AG09319 (cell line): ENCODE measurements at regions not wholly inside any gene's neighbourhood (a gene's known extent, or its start where the extent isn't known, plus 50 kb on each side); places are given as distances from the start of the nearest gene placed in this dataset.
A peak's percentile ranks its signal among the peaks of the same experiment; 100 is the strongest.

Source experiments
- DNase-seq: peaks from one replicate; pipeline ENCODE4 v3.0.0-alpha.2; 2010; ENCODE audit warnings: low read depth; ENCODE audit errors: extremely low read depth
- CTCF ChIP-seq: IDR thresholded peaks from 2 replicates; pipeline ENCODE4 v1.5.1; 2011; ENCODE audit warnings: low read depth, mild to moderate bottlenecking, inconsistent platforms, low read length, moderate library complexity

GRCh38 chr5:30561771-30562170, 631.7 kb upstream of the CDH6 start:
- no peak for TF ChIP-seq CTCF
- DNase-seq = no peak

DNA sequence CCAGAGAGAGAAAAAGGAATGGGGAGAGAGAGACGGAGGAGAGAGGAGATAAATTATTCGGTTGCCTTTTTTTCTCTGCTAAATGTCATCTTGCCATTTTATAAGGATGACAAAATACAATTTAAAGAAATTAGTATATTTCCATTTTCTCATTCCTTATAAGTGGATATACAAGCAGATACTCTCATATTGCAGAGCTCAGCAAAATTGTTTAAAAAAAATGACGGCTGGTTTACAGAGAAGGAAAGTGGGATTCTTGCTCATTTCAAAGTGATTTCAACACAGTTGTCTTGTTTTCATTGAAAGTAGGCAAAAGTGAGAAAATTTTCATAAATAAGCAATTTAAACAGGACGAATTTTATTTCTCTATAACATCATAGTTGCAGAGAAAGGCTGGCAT, 641.9 kb upstream of the CDH6 start:
- no peak for DNase-seq
- TF ChIP-seq CTCF = no peak

GRCh38 chr5:30548580-30549305, 644.7 kb upstream of the CDH6 start:
- TF ChIP-seq CTCF = no peak
- no peak for DNase-seq

GRCh38 chr5:30540150-30540549, 653.3 kb upstream of the CDH6 start:
- no peak for DNase-seq
- no peak for TF ChIP-seq CTCF

DNA sequence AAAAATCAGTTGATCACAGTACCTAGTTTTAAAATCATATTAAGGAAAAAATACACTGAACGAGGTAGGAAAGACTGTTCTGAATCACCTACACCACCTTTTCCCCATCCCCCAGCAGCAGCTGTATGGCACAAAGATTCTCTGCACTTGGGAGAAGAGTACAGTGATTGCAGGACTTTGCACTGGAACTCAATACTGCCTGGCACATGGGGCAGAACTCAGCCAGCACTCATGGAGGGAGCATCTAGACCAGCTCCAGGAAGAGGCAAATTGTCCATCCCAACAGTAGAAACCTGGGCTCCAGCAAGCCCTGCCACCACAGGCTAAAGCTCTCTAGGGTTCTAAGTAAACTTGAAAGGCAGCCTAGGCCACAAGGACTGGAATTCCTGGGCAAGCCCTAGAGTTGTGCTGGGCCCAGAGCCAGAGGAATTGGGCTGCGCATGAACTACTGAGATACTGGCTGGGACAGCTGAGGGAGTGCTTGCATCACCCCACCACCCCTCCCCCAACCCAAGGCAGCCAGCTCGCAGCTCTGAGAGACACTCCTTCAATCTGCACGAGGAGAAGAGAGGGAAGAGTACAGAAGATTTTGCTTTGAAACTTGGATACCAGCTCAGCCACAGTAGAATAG, 654.4 kb upstream of the CDH6 start:
- TF ChIP-seq CTCF = no peak
- peak; percentile 3 for DNase-seq

DNA sequence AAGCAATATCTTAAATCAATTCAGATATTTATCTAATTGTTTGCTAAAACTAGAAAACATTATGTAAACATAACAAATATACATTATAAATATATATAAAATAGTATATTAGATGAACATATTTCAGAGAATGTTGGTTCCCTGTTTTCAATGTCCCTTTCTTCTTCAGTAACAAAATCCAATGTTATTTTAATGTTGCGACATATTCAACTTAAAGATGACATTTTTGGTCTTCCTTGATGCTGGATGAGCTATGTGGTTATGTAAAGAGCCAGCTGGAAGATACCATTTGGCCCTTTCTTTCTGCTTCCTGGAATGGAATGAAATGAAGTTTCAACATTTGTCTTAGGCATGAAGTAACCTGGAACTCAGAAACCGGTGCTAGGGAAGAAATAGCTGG, 668.1 kb upstream of the CDH6 start:
- no peak for DNase-seq
- no peak for TF ChIP-seq CTCF

DNA sequence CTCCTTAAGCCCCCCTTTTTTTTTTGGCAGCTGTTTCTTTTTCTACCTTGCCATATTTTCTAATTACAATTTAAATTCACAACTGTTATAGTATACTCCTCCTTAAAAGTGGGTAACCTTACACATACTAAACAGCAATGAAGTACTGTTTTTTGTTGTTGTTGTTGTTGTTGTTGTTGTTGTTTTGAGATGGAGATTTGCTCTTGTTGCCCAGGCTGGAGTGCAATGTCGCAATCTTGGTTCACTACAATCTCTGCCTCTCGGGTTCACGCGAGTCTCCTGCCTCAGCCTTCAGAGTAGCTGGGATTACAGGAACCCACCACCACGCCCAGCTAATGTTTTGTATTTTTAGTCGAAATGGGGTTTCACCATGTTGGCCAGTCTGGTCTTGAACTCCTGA, 669.1 kb upstream of the CDH6 start:
- DNase-seq = no peak
- no peak for TF ChIP-seq CTCF
